Mesodermal cell (in vitro differentiated cells): ENCODE measurements at regions not wholly inside any gene's neighbourhood (a gene's known extent, or its start where the extent isn't known, plus 50 kb on each side); places are given as distances from the start of the nearest gene placed in this dataset.

Source experiments
- H3K27ac ChIP-seq: 2 replicates; pipeline ENCODE4 v1.7.0; 2013; ENCODE audit warnings: mild to moderate bottlenecking, low read depth, low read length, moderate library complexity; ENCODE audit not compliant: severe bottlenecking
- H3K36me3 ChIP-seq: 2 replicates; pipeline ENCODE4 v1.7.1; 2013; ENCODE audit warnings: mild to moderate bottlenecking, low read length, moderate library complexity; ENCODE audit not compliant: control insufficient read depth, insufficient read depth
- H3K4me1 ChIP-seq: one replicate; pipeline ENCODE4 v1.7.1; 2013; ENCODE audit warnings: mild to moderate bottlenecking, low read length; ENCODE audit not compliant: insufficient read depth, control insufficient read depth, poor library complexity, severe bottlenecking
- H3K4me3 ChIP-seq: 2 replicates; pipeline ENCODE4 v1.7.0; 2013; ENCODE audit warnings: low read length, control low read depth, mild to moderate bottlenecking; ENCODE audit not compliant: insufficient read depth, poor library complexity, severe bottlenecking; ENCODE audit errors: extremely low read depth
- H3K9me3 ChIP-seq: 2 replicates; pipeline ENCODE4 v1.7.1; 2013; ENCODE audit warnings: mild to moderate bottlenecking, low read length, moderate library complexity; ENCODE audit not compliant: control insufficient read depth
- WGBS, 2 experiments: methylation state at CpG; one replicate each; pipeline ENCODE4 v1.1.5; 2013; ENCODE audit warnings: missing lambda C conversion rate in 2 of 2; ENCODE audit not compliant: insufficient coverage in 2 of 2; 5-methylcytosine and 5-hydroxymethylcytosine counted together

DNA sequence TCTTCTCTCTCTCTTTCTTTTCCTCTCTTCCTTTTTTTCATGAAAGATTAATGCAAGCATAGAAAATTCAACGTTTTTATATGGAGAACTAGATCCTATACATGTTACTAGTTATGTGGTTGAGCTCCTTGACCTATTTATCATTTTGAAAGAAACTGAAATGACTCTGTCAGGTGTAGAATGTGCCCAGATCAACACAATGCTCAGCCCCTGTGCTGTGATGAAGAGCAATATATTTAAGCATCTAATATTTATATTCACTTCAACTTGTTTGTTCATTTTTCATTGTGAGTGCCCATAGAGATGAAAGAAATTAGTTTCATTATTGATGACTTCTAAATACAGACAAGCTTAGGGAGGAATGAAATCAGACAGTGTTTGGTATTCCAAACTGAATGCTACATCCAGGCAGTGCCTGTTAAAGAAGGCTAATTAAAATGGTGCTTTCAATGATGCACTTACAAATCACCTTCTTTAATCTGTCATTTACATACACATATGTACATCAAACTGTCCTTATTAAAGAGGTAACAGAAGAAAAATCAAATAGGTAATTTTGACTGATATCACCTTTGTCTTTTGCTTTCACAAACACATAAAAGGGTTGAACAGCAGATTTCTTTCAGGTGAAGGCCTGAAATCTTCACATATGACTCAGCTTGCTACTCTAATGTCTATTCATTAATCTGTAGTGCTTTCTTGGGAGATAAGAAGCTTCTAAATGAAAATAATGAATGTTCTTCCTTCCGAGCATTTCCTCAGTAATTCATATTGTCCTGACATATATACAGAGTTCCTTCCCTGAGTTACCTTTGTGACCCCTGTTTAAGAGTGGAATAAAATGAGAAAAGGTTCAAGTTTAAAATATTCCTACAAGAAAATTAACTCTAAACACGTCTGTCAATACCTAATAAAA, 915.9 kb downstream of the PDHA2 start:
- WGBS, 2 experiments, result no CpG with 5 or more reads among the region's 3 CpGs
- no peak overlapping the region for H3K4me3 ChIP-seq

DNA sequence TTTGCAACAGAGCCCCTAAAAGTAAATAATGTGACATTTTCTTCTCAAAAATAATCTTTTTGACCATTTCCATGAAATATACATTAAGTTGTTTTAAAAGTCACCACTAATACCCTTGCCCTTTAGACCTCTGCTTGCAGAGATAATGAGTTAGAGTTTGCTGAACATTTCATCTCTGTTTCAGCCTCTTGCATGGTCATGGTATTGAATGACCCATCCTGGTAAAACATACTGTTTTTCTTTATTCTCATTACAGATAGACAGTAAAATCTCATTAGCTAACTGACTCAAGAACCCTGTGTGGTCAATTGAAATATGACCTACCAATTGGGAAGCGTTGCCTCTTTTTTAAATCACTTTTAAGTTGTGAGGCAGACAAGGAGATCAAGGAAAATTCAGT, 916.7 kb downstream of the PDHA2 start:
- no peaks in the 10 kb centered on the region for H3K36me3 ChIP-seq
- H3K27ac ChIP-seq, result no peak overlapping the region
- no peaks in the 10 kb centered on the region for H3K4me1 ChIP-seq
- WGBS, 2 experiments, result no CpG with 5 or more reads among the region's 1 CpG
- no peaks in the 10 kb centered on the region for H3K9me3 ChIP-seq
- no peak overlapping the region for H3K4me3 ChIP-seq

More for the DNA sequence above, 915.9 kb downstream of the PDHA2 start:
- Histone ChIP-seq H3K9me3 (no peaks in the 10 kb centered on the region), H3K36me3 (no peaks in the 10 kb centered on the region), H3K4me1 (no peaks in the 10 kb centered on the region), H3K27ac (no peak overlapping the region)

DNA sequence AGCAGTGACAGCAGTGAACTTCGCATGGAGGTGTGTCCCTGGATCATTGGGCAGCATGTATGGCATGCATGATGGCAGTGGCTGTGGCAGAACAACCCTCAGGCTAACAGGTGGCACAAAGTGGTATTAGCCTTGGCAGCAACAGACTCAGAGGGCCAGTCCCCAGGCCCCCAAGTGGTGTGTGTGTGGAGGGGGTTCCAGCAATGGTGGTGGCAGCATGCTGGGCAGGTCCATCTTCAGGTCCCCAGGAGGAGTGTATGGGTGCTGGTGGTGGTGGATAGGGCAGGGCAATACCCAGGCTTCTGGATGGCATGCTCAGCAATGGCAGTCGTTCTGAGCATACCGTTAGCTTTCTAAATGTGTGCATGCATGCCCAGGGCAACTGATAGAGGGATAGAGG, 923.7 kb downstream of the PDHA2 start:
- Histone ChIP-seq H3K36me3 (no peaks in the 10 kb centered on the region), H3K9me3 (no peaks in the 10 kb centered on the region), H3K27ac (no peak overlapping the region), H3K4me3 (no peak overlapping the region), H3K4me1 (no peaks in the 10 kb centered on the region)
- 94 to 100% methylated on average over 1 to 3 of the region's 3 CpGs for whole genome bisulfite sequencing, 2 experiments

DNA sequence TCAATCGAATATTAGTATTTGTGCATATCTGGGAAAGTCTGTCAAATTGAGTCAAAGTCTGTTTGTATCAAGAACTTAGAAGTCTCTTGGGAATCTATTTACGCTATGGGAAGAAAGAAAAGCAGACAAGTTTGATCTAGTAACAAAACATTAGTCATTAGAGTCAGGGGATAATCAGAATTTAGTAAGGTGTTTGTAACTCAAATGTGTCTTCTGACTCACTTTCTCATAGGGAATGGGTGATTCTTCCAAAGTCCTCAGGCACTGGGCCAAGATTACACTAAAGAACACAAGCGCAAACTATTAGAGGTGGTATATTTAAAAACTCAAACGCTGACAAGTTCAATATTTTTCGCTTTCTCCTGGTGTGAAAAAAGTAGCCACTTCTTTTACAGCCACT, 926.5 kb downstream of the PDHA2 start:
- no peaks in the 10 kb centered on the region for H3K36me3 ChIP-seq
- no peak overlapping the region for H3K27ac ChIP-seq
- WGBS, 2 experiments, result 92 to 100% methylated on average over 2 to 5 of the region's 5 CpGs
- H3K9me3 ChIP-seq, result no peaks in the 10 kb centered on the region
- H3K4me1 ChIP-seq, result no peaks in the 10 kb centered on the region
- H3K4me3 ChIP-seq, result no peak overlapping the region

DNA sequence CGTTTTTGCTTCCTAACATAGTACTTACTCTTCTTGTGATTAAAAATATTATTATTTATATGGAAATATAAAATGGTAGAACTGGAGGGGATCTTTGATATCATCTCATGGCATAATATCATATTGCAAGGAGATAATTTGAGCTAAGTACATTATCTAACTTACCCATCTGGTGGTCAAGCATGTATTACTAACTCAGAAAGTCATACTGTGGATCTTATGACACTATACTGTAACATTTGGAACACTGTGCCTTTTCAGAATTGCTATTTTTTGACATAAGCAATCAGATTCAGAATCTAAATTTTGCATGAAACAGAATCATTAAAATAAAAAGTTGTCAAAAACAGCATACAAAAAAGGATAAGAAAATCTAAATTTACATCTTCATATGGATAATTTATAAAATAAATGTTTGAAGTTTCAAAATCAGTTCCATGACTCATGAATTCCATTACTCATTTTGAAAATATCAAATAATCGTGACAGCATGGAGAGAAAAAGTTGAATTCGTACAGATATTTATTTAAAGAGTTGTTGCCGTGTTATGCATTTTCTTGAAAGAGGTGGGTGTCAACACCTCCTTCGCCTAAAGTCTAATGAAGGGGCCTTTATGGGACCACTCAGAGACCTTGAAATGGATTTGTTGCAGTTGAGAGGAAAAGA, 928.1 kb downstream of the PDHA2 start:
- Histone ChIP-seq H3K9me3 (no peaks in the 10 kb centered on the region), H3K27ac (no peak overlapping the region), H3K4me3 (no peak overlapping the region), H3K36me3 (no peaks in the 10 kb centered on the region), H3K4me1 (no peaks in the 10 kb centered on the region)
- WGBS, 2 experiments, result 82 to 91% methylated on average over 2 to 3 of the region's 5 CpGs

DNA sequence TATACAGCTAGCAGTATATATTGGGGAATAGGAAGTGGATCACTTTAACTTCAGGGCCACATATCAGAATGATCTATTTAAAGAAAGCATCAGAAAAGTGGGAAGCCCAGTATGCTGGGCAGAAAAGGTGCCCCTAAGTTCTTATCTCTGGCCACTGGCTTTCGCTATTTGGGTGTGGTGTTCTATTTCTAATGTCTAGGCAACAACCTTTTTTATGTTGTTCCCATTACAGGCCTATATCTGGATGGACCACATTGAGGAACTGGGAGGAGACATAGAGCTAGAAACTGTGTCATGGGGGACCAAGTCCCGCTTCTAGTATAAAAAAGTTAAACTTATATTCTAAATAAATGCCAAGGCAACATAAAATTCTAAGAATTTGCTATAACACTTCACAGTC, 935.6 kb downstream of the PDHA2 start:
- no peaks in the 10 kb centered on the region for H3K9me3 ChIP-seq
- WGBS, 2 experiments, result 89% methylated on average over 1 of the region's 2 CpGs; no CpG with 5 or more reads in 1 of the 2 experiments

DNA sequence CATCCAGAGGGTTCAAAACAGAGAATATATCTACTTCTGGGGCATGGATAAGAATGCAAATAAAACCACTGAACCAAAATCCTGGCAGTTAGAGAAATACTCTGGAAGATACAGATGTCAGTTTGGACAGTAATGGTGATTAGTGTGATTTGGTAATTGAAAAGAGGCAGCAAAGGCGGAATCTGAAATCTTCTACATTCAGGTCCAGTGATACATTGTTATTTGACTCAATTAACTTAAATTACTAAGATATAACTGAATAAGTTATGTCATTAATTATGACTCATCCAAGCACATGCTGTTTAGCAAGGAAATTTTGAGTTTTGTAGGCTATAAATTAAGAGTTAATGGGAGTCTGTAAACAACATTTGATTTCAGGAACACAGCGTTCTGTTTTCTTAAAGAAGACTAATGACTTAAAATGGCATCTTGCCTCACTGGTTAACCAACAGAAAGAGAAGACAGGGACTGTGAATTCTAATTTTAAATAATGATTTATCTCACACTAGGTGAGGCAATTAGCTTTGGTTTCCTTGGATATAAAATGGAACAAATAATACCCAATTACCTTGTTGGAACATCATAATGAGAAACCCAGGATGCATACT, 937.1 kb downstream of the PDHA2 start:
- WGBS, 2 experiments, result 100% methylated on average over 1 of the region's 2 CpGs; no CpG with 5 or more reads in 1 of the 2 experiments
- Histone ChIP-seq H3K4me3 (no peak overlapping the region), H3K9me3 (no peaks in the 10 kb centered on the region), H3K4me1 (no peaks in the 10 kb centered on the region), H3K36me3 (no peaks in the 10 kb centered on the region), H3K27ac (no peak overlapping the region)

More for the DNA sequence above, 935.6 kb downstream of the PDHA2 start:
- H3K36me3 ChIP-seq, result no peaks in the 10 kb centered on the region
- no peak overlapping the region for H3K27ac ChIP-seq
- H3K4me3 ChIP-seq, result no peak overlapping the region
- no peaks in the 10 kb centered on the region for H3K4me1 ChIP-seq

DNA sequence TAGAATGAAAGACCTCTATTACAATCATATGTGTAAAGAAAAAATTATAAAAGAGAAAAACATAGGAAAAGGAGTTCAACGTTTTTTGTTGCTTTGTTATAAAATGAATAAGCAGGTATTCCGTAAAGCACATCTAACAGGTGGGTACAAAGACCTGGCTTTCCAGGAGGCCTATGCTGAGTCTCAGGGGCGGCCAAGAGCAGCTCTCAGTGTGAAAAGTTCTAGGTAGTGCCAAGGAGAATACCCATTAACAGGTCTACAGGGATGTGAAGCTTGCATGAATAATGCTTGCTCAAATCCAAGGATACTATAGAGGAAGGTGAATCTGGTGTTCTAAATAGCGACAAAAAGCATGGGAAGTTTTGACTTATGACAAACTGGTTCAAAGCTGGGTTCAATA, 944.4 kb downstream of the PDHA2 start:
- H3K4me1 ChIP-seq, result peaks cover 4% of the 10 kb centered on the region
- WGBS, 2 experiments, result 83 to 92% methylated on average over 4 of the region's 4 CpGs
- no peak overlapping the region for H3K27ac ChIP-seq
- no peaks in the 10 kb centered on the region for H3K36me3 ChIP-seq
- H3K4me3 ChIP-seq, result no peak overlapping the region
- H3K9me3 ChIP-seq, result no peaks in the 10 kb centered on the region

DNA sequence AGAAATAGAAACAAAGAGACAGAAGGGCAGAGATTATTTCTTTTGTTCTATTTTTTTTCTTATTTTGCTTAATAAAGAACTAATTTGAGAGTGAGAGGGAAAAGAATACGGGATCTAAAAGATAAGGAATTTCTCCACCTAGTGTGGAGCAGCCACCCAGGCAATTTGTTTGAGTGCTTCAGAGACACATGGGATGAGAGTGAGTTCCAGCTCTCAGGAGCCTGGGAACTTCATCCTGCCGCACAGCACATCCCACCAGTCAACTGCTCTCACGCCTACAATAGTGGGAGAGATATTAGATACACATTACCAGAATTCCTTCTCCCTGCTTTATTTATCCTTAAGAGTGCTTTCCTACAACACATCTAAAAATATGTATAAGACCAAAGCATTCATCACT, 946.4 kb downstream of the PDHA2 start:
- Histone ChIP-seq H3K4me3 (no peak overlapping the region), H3K27ac (no peak overlapping the region), H3K4me1 (peaks cover 4% of the 10 kb centered on the region), H3K36me3 (no peaks in the 10 kb centered on the region), H3K9me3 (no peaks in the 10 kb centered on the region)
- 80 to 83% methylated on average over 1 of the region's 3 CpGs for WGBS, 2 experiments

DNA sequence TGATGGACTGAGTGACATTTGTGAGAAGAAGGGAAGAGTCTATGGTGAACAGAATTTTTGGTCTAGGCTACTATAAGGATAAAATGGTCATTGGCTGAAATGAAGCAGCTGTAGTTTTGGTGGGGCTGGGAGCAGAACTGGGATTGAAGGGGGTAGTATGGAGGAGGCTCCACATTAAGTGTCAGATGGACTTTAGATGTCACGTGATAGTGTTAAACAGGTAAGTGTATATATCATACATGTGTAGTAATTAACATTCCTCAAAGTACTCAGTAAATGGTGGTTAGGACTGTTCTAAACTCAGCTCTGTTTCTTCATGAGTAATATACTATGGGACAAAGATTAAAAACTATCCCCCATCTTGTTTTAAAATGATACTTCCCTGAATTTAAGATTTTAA, 947.9 kb downstream of the PDHA2 start:
- Histone ChIP-seq H3K4me1 (peaks cover 4% of the 10 kb centered on the region), H3K9me3 (no peaks in the 10 kb centered on the region), H3K4me3 (no peak overlapping the region), H3K36me3 (no peaks in the 10 kb centered on the region), H3K27ac (no peak overlapping the region)
- WGBS, 2 experiments, result no CpG with 5 or more reads among the region's 1 CpG
